ENCODE measurements at regions not wholly inside any gene's neighbourhood (a gene's known extent, or its start where the extent isn't known, plus 50 kb on each side); places are given as distances from the start of the nearest gene placed in this dataset.
"Not testable (repeated sequence)": the region's sequence is repeated elsewhere in the genome, so short reads cannot be mapped to it uniquely, and the experiment has no call there.

- no peak for DNase-seq (ENCODE audit: low read depth in 2 of 2)
Measured at GRCh38 chr7:109456116-109456515, 886.4 kb downstream of the DNAJB9 start.

- no peak for DNase-seq (ENCODE audit: low read depth in 2 of 2)
Measured at GRCh38 chr7:109460296-109460695, 890.6 kb downstream of the DNAJB9 start.

- no peak for DNase-seq (ENCODE audit: low read depth in 2 of 2)
Measured at GRCh38 chr7:109462171-109462570, 892.5 kb downstream of the DNAJB9 start.

GRCh38 chr7:109467729-109468128 lies 898.1 kb downstream of the DNAJB9 start:
- DNase-seq (ENCODE audit: low read depth in 2 of 2): not testable (repeated sequence)

- no peak for DNase-seq (ENCODE audit: low read depth in 2 of 2)
Measured at GRCh38 chr7:109473172-109473571, 903.5 kb downstream of the DNAJB9 start.

GRCh38 chr7:109476409-109476808 lies 906.7 kb downstream of the DNAJB9 start:
- no peak for DNase-seq (ENCODE audit: low read depth in 2 of 2)

- DNase-seq (ENCODE audit: low read depth in 2 of 2): no peak
Measured at GRCh38 chr7:109479388-109479787, 909.7 kb downstream of the DNAJB9 start.

GRCh38 chr7:109490607-109491006 lies 920.9 kb downstream of the DNAJB9 start:
- not testable (repeated sequence) for DNase-seq (ENCODE audit: low read depth in 2 of 2)

- DNase-seq (ENCODE audit: low read depth in 2 of 2): no peak
Measured at GRCh38 chr7:109497053-109497452, 927.4 kb downstream of the DNAJB9 start.

GRCh38 chr7:109498131-109498530 lies 928.5 kb downstream of the DNAJB9 start:
- DNase-seq (ENCODE audit: low read depth in 2 of 2): no peak

- no peak for DNase-seq (ENCODE audit: low read depth in 2 of 2)
Measured at GRCh38 chr7:109503421-109503820, 933.7 kb downstream of the DNAJB9 start.

- DNase-seq (ENCODE audit: low read depth in 2 of 2): no peak
Measured at GRCh38 chr7:109522585-109522984, 952.9 kb downstream of the DNAJB9 start.

GRCh38 chr7:109527833-109528232 lies 958.2 kb downstream of the DNAJB9 start:
- no peak for DNase-seq (ENCODE audit: low read depth in 2 of 2)

- no peak for DNase-seq (ENCODE audit: low read depth in 2 of 2)
Measured at GRCh38 chr7:109529712-109530111, 960.0 kb downstream of the DNAJB9 start.

- no peak for DNase-seq (ENCODE audit: low read depth in 2 of 2)
Measured at GRCh38 chr7:109532262-109532992, 962.8 kb downstream of the DNAJB9 start.

GRCh38 chr7:109545686-109546085 lies 976.0 kb downstream of the DNAJB9 start:
- no peak for DNase-seq (ENCODE audit: low read depth in 2 of 2)

- DNase-seq (ENCODE audit: low read depth in 2 of 2): no peak
Measured at GRCh38 chr7:109549471-109550193, 980.0 kb downstream of the DNAJB9 start.

GRCh38 chr7:109552017-109552416 lies 982.3 kb downstream of the DNAJB9 start:
- no peak for DNase-seq (ENCODE audit: low read depth in 2 of 2)

GRCh38 chr7:109577265-109577664 lies 1007.6 kb downstream of the DNAJB9 start:
- no peak for DNase-seq (ENCODE audit: low read depth in 2 of 2)

GRCh38 chr7:109579901-109580300 lies 1010.2 kb downstream of the DNAJB9 start:
- no peak for DNase-seq (ENCODE audit: low read depth in 2 of 2)

GRCh38 chr7:109582211-109582610 lies 1012.5 kb downstream of the DNAJB9 start:
- no peak for DNase-seq (ENCODE audit: low read depth in 2 of 2)

GRCh38 chr7:109596948-109597347 lies 1027.3 kb downstream of the DNAJB9 start:
- not testable (repeated sequence) for DNase-seq (ENCODE audit: low read depth in 2 of 2)

GRCh38 chr7:109611656-109612055 lies 1042.0 kb downstream of the DNAJB9 start:
- no peak for DNase-seq (ENCODE audit: low read depth in 2 of 2)
